ENCODE measurements at regions not wholly inside any gene's neighbourhood (a gene's known extent, or its start where the extent isn't known, plus 50 kb on each side); places are given as distances from the start of the nearest gene placed in this dataset.

DNA sequence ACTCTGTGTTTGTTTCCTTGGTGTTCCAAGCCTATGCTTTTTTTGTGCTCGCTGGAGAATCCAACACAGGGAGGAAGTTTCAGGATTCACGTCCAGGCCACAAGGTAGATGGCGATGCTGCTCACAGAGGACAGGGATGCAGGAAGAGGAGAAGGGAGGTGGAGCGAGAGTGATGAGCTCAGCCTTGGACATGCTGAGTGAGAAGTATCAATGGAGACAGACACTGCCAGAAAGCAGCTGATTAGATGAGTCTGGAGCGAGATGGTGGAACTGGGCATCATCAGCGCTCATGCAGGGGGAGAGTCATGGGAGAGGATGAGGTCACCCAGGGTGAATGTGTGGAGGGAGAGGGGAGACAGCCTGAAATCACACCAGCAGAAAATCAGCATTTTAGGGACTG lies 110.0 kb downstream of the GLUL start:
- Mint-ChIP-seq H3K4me3 (no peak overlapping the region), H3K9me3 (no peaks in the 10 kb centered on the region), H3K36me3 (ENCODE audit: insufficient read depth) (no peaks in the 10 kb centered on the region), H3K27me3 (ENCODE audit: low read depth) (no peaks in the 10 kb centered on the region), H3K4me1 (ENCODE audit: low read depth) (peaks cover 2% of the 10 kb centered on the region)
- ATAC-seq (no peak), DNase-seq (no peak)

DNA sequence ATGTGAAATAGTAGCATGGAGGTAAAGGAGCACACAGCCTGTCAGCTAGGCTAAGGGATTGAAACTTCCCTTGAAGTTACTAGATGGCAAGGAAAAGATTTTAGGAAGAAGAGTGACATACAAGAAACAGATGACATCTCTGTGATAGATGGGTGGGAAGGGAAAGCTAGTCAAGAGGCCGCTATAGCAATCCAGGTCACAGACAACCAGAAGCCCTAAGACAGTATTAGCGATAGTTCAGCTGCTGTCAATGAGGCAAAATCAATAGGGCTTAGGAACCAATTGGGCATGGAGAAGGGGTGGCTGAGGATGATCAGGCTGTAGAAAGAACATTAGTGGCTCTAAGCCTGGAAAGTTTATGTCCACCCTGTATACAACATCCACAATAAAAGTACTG lies 111.1 kb downstream of the GLUL start:
- Mint-ChIP-seq H3K9me3 (no peaks in the 10 kb centered on the region), H3K4me3 (no peak overlapping the region), H3K36me3 (ENCODE audit: insufficient read depth) (no peaks in the 10 kb centered on the region), H3K27me3 (ENCODE audit: low read depth) (no peaks in the 10 kb centered on the region), H3K4me1 (ENCODE audit: low read depth) (peaks cover 2% of the 10 kb centered on the region)
- ATAC-seq = no peak
- no peak for DNase-seq

DNA sequence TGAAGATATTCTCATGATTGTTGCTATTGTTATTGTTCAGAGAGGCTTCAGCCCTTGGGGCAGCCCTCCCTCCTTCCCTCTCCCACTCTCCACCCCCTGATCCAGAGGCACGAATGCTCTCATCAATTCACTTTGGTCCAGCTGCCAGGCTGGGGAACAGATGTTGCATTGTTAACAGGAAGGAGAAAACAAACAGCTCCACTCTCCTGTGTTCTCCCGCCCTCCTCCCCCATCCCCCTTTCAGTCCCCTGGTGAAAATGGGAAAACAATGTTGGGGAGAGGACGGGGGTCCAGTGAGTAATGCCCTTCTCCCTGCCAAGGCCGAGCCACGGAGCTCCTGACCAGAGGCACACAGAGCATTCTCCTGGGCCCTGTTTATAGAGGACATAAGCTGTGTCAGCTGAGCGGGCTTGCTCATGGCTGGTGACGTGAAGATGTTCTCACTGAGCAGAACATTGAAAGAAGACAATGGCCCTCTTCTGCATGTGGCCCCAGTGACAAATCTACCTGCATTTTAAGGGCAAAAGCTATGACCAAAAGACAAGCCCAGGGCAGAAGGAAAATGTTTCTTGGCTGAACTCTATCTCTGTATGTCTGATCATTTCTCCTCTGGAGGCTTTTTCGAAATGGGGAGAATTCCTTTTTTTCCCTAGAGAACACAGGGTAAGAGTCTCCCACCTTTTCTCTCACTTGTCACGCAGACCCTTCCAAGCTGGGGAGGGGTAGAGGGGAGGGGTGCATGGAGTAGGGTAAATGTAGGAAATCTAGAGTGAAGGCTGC lies 111.7 kb downstream of the GLUL start:
- H3K9me3 Mint-ChIP-seq = no peaks in the 10 kb centered on the region
- H3K36me3 Mint-ChIP-seq (ENCODE audit: insufficient read depth) = no peaks in the 10 kb centered on the region
- no peak overlapping the region for H3K4me3 Mint-ChIP-seq
- ATAC-seq (no peak), DNase-seq (no peak)
- peaks cover 2% of the 10 kb centered on the region for H3K4me1 Mint-ChIP-seq (ENCODE audit: low read depth)
- H3K27me3 Mint-ChIP-seq (ENCODE audit: low read depth) = no peaks in the 10 kb centered on the region

DNA sequence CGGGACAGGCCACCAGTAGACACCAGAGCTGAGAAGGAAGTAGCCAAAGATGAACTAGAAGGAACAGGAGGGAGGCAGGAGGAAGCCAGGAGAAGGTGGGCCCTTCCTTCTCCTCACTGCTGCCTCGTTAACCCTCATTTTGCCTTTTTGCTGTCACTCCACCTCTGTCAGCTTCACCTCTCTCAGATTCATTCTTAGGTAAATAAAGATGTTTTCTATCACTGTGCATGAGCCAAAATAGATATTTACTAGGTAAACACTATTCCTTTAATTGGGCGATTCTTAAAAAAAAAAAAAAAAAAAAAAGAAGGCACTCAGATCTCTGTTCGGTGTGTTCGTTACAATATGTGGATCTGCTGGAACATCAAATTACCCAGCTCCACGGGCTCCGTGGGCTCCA lies 112.3 kb downstream of the GLUL start:
- no peaks in the 10 kb centered on the region for H3K36me3 Mint-ChIP-seq (ENCODE audit: insufficient read depth)
- H3K9me3 Mint-ChIP-seq = no peaks in the 10 kb centered on the region
- ATAC-seq (no peak), DNase-seq (no peak)
- no peaks in the 10 kb centered on the region for H3K4me1 Mint-ChIP-seq (ENCODE audit: low read depth)
- no peak overlapping the region for H3K4me3 Mint-ChIP-seq
- no peaks in the 10 kb centered on the region for H3K27me3 Mint-ChIP-seq (ENCODE audit: low read depth)

DNA sequence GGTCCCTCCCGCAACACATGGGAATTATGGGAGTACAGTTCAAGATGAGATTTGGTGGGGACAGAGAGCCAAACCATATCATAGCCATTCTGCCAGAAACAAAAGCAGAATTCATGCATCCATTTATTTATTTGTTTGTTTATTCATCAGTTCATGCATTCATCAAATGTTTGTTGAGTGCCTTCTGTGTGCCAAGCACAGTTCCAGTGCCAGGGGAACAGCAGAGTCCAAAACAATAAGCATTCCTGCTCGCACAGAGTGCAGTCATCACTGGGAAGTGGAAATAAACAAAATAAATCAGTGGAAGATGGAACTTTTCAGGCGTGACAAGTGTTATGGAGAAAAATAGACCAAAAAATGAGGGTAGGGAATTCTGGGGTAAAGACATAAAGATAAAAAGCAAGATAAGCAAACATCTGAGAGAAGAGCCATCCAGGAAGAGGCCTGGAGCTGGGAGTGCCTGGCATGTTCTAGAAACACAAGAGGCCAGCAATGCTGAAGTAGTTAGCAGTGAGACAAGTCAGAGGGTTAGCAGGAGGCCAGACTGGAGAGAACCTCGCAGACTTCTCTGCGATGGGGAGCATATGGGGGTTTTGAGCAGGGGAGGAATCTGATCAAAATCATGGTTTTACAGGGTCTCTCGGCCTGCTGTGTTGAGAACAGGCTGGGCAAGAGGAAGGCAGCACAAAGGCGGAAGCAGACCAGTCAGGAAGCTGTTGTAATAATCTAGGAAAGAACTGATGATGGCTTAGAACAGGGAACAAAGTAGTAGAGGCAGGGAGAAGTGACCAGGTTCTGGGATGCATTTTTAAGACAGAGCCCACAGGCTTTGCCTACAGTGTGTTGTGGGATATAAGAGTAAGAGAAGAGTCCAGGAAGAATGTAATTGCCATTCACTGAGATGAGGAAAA lies 113.2 kb downstream of the GLUL start:
- Mint-ChIP-seq H3K4me1 (ENCODE audit: low read depth) (no peaks in the 10 kb centered on the region), H3K4me3 (no peak overlapping the region), H3K36me3 (ENCODE audit: insufficient read depth) (no peaks in the 10 kb centered on the region), H3K9me3 (no peaks in the 10 kb centered on the region), H3K27me3 (ENCODE audit: low read depth) (no peaks in the 10 kb centered on the region)
- no peak for ATAC-seq
- DNase-seq = no peak

DNA sequence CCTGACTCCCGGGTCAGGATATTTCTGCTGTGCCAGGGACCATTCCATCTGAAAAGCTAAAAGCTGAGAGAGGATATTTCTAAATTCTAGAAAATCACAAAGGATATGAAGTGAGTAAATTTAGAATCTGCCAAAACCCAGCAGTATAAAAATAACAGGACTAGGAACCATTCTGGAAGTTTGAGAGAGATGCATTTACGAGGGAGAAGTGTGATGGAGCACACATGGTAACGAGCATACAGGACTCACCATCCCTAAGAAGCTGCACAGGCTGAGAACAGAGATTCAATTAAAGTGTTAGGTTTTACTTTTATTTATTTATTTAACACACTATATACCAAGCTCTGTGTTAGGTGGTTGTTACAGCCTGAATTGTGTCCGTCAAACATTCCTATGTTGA lies 116.3 kb downstream of the GLUL start:
- Mint-ChIP-seq H3K4me3 (no peak overlapping the region), H3K4me1 (ENCODE audit: low read depth) (peaks cover 4% of the 10 kb centered on the region), H3K36me3 (ENCODE audit: insufficient read depth) (no peaks in the 10 kb centered on the region), H3K27me3 (ENCODE audit: low read depth) (no peaks in the 10 kb centered on the region), H3K9me3 (no peaks in the 10 kb centered on the region)
- DNase-seq (no peak), ATAC-seq (no peak)

DNA sequence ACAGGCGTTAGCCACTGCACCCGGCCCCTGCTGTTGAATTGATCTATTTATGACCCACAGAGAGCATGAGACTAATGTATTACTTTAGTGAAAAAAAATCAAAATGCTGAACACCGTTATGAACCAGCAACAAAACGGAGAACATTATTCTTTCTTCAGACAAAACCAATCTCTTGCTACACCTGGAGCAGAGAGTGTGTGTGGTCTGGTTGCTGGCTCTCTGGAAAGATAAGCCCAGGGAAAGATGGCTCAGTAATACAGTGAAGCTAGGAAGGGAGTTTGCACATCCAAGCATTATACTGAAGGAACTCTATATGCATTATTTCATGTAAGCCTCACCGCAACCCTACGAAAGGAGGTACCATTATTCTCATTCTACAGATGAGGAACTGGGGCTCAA lies 117.0 kb downstream of the GLUL start:
- H3K4me1 Mint-ChIP-seq (ENCODE audit: low read depth) = peaks cover 4% of the 10 kb centered on the region
- no peaks in the 10 kb centered on the region for H3K27me3 Mint-ChIP-seq (ENCODE audit: low read depth)
- no peak overlapping the region for H3K4me3 Mint-ChIP-seq
- H3K9me3 Mint-ChIP-seq = no peaks in the 10 kb centered on the region
- DNase-seq = no peak
- no peaks in the 10 kb centered on the region for H3K36me3 Mint-ChIP-seq (ENCODE audit: insufficient read depth)
- no peak for ATAC-seq

DNA sequence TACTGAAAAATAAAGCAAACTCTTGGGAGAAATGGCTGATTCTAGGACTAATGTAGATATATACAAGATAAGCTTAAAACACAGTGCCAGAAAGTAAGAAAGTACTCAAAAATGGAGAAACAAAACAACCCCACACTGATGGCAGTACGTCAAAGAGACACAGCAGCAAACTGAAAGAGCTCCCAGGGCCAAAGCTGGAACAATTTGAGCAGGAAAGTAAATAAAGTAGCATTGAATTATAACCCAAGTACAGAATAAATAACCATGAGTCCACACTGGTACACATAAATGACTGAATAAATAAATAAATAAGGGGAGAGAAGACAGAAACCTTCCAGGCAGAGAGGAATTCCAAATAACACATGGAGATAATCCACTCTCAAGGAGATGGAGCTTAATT lies 120.9 kb downstream of the GLUL start:
- peaks cover 4% of the 10 kb centered on the region for H3K4me1 Mint-ChIP-seq (ENCODE audit: low read depth)
- no peaks in the 10 kb centered on the region for H3K9me3 Mint-ChIP-seq
- H3K27me3 Mint-ChIP-seq (ENCODE audit: low read depth) = no peaks in the 10 kb centered on the region
- H3K4me3 Mint-ChIP-seq = no peak overlapping the region
- H3K36me3 Mint-ChIP-seq (ENCODE audit: insufficient read depth) = no peaks in the 10 kb centered on the region
- no peak for DNase-seq
- no peak for ATAC-seq

DNA sequence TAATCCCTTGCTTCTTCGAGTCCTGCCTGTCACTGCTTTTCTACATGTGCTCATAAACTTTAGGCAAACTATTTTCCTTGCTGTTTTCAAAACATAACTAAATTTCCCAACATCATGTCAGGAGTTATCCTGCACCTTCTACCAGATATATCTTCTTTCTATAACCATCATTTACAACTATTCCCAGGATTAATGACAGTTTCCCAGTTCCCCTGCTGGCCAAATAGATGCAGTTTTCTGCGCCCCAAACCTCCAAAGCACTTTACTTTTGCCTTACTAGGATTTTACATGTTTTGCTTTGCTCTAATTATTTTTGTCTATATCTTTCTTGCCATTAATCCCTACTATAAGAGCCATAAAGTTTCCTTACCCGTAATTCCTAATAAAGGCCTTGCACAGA lies 122.5 kb downstream of the GLUL start:
- H3K27me3 Mint-ChIP-seq (ENCODE audit: low read depth) = no peaks in the 10 kb centered on the region
- H3K4me1 Mint-ChIP-seq (ENCODE audit: low read depth) = peaks cover 4% of the 10 kb centered on the region
- DNase-seq (no peak), ATAC-seq (no peak)
- no peaks in the 10 kb centered on the region for H3K36me3 Mint-ChIP-seq (ENCODE audit: insufficient read depth)
- H3K4me3 Mint-ChIP-seq = no peak overlapping the region
- H3K9me3 Mint-ChIP-seq = no peaks in the 10 kb centered on the region

DNA sequence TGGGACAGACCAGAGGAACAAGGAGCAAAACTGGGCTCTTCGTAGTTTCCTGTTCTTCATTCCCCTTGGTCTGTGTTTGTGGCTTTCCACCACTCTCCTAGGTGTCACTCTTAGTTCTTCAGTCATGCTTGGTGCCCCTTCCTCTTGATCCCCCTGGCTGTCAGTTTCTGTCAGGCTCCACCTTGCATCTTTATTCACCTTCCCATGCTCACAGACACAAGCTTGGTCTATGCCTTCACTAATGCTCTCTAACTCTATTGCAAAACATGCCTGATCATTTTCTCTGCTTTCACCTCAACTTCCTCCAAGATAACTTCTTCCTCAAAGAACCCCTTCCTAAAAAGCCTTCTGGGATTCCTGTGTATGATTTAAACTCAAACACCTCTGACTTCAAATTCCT lies 122.9 kb downstream of the GLUL start:
- H3K9me3 Mint-ChIP-seq = no peaks in the 10 kb centered on the region
- no peaks in the 10 kb centered on the region for H3K36me3 Mint-ChIP-seq (ENCODE audit: insufficient read depth)
- H3K4me1 Mint-ChIP-seq (ENCODE audit: low read depth) = peaks cover 4% of the 10 kb centered on the region
- H3K27me3 Mint-ChIP-seq (ENCODE audit: low read depth) = no peaks in the 10 kb centered on the region
- ATAC-seq = no peak
- no peak for DNase-seq
- no peak overlapping the region for H3K4me3 Mint-ChIP-seq

DNA sequence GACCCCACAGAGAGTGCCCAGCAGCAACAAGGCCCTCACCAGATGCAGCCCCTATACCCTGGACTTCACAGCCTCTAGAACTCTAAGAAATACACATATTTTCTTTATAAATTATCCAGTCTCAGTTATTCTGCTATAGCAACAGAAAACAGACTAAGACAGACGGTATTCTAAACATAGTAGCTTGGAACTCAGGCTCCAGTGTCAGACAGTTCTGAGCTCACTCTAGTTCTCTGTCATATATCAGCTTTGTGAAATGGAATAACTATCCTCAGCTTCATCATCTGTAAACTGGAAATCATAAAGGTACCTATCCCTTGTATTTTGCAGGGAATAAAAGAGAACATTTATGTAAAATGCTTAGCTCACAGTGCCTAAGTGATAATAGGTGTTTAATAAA lies 127.4 kb downstream of the GLUL start:
- Mint-ChIP-seq H3K9me3 (no peaks in the 10 kb centered on the region), H3K27me3 (ENCODE audit: low read depth) (no peaks in the 10 kb centered on the region), H3K36me3 (ENCODE audit: insufficient read depth) (no peaks in the 10 kb centered on the region), H3K4me1 (ENCODE audit: low read depth) (peaks cover 29% of the 10 kb centered on the region), H3K4me3 (no peak overlapping the region)
- ATAC-seq (no peak), DNase-seq (no peak)

DNA sequence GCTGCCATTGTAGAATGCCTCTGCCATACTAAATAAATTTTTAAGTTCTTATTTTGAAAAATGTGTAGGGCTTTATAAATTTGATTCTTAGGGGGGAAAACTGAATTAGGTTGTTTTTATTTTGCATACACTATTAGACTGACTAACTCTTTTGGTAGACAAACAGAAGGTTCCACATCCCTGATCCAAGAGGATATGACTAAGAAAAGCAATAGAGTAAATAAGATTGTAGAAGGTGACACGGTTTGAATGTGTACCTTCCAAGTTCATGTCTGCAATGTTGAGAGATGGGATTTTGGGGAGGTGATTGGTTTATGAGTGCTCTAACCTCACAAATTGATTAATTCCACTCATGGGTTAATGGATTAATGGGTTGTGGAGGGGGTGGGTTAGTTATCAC lies 127.9 kb downstream of the GLUL start:
- Mint-ChIP-seq H3K9me3 (no peaks in the 10 kb centered on the region), H3K27me3 (ENCODE audit: low read depth) (no peaks in the 10 kb centered on the region), H3K36me3 (ENCODE audit: insufficient read depth) (no peaks in the 10 kb centered on the region), H3K4me3 (no peak overlapping the region), H3K4me1 (ENCODE audit: low read depth) (peaks cover 32% of the 10 kb centered on the region)
- no peak for DNase-seq
- no peak for ATAC-seq

DNA sequence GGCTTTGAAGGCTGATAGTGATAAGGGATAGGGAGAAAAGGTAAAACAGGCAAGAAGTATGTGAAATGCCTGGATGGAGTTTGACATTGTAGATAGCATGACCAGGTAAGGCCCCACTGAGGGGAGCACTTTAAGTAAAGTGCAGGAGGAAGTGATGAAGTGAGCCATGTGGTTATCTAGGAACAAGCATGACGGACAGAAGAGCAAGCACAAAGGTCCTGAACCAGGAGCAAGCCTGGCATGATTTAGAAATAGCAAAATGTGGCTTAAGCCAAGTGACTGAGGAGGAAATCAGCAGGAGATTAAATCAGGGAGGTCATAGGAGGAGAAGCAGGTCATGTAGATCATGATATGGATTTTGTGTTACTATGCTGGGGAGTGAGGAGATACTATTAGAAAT lies 129.2 kb downstream of the GLUL start:
- Mint-ChIP-seq H3K36me3 (ENCODE audit: insufficient read depth) (no peaks in the 10 kb centered on the region), H3K4me3 (no peak overlapping the region), H3K9me3 (no peaks in the 10 kb centered on the region), H3K4me1 (ENCODE audit: low read depth) (peaks cover 32% of the 10 kb centered on the region), H3K27me3 (ENCODE audit: low read depth) (no peaks in the 10 kb centered on the region)
- ATAC-seq (no peak), DNase-seq (no peak)

DNA sequence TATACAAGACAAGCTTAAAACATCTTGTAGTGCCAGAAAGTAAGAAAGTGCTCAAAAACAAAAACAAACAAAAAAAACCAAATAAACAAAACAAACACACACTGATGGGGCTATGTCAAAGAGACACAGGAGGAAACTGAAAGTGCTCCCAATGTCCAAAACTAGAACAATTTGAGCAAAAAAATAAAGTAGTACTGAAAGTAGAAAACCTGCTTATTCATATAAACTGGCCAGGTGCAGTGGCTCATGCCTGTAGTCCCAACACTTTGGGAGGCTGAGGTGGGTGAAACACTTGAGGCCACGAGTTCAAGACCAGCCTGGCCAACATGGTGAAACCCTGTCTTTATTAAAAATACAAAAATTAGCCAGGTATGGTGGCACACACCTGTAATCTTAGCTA lies 129.9 kb downstream of the GLUL start:
- H3K4me3 Mint-ChIP-seq = no peak overlapping the region
- peaks cover 32% of the 10 kb centered on the region for H3K4me1 Mint-ChIP-seq (ENCODE audit: low read depth)
- H3K9me3 Mint-ChIP-seq = no peaks in the 10 kb centered on the region
- ATAC-seq (no peak), DNase-seq (no peak)
- no peaks in the 10 kb centered on the region for H3K27me3 Mint-ChIP-seq (ENCODE audit: low read depth)
- H3K36me3 Mint-ChIP-seq (ENCODE audit: insufficient read depth) = no peaks in the 10 kb centered on the region

DNA sequence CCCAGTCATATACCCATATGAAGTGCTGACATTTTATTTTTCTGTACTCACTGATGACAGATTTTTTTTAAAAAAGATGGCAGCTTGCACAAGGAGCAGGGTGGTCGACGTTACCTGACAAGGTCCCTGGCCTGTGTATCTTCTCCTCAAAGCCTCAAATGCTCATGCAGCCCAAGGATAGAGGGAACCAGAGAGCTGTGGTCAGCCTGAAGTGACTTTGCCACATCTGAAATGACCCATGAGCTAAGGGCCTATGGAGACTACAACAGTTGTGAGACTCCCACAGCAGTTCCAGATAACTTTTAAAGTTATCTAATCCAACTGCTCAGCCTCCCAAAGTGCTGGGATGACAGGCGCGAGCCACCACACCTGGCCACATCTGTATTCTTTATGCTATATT lies 131.1 kb downstream of the GLUL start:
- no peak for DNase-seq
- Mint-ChIP-seq H3K36me3 (ENCODE audit: insufficient read depth) (no peaks in the 10 kb centered on the region), H3K4me1 (ENCODE audit: low read depth) (peaks cover 32% of the 10 kb centered on the region), H3K9me3 (no peaks in the 10 kb centered on the region), H3K27me3 (ENCODE audit: low read depth) (no peaks in the 10 kb centered on the region), H3K4me3 (no peak overlapping the region)
- no peak for ATAC-seq
